GM23338 (cell line): ENCODE measurements at regions not wholly inside any gene's neighbourhood (a gene's known extent, or its start where the extent isn't known, plus 50 kb on each side); places are given as distances from the start of the nearest gene placed in this dataset.

Experiments
- ATAC-seq: fragments of 200-7000 bp; cut with Tn5 transposase; 3 replicates; pipeline ENCODE4 v1.9.1; 2020
- DNase-seq: peaks from one replicate; pipeline ENCODE4 v3.0.0-alpha.2; 2015; ENCODE audit warnings: low spot score
- H2AFZ ChIP-seq: fragments of 200-600 bp; sonication (generic); 2 replicates; pipeline ENCODE4 v1.8.0; 2016; ENCODE audit warnings: antibody characterized with exemption, mild to moderate bottlenecking, moderate library complexity
- H3F3A ChIP-seq: fragments of 200-600 bp; sonication (generic); replicated peaks from 2 replicates; pipeline ENCODE4 v1.8.0; 2017; ENCODE audit warnings: antibody characterized with exemption, mixed run types, low read depth
- H3K27ac ChIP-seq: fragments of 200-600 bp; sonication (generic); 2 replicates; pipeline ENCODE4 v1.6.1; 2016; ENCODE audit warnings: low read depth
- H3K27me3 ChIP-seq: fragments of 200-600 bp; sonication (generic); 2 replicates; pipeline ENCODE4 v1.8.0; 2016; ENCODE audit warnings: mild to moderate bottlenecking, mixed run types, moderate library complexity; ENCODE audit not compliant: insufficient read depth
- H3K36me3 ChIP-seq: fragments of 200-600 bp; sonication (generic); 2 replicates; pipeline ENCODE4 v1.8.0; 2016; ENCODE audit warnings: mild to moderate bottlenecking; ENCODE audit not compliant: insufficient read depth
- H3K4me1 ChIP-seq: fragments of 200-600 bp; sonication (generic); 2 replicates; pipeline ENCODE4 v1.8.0; 2016; ENCODE audit warnings: mild to moderate bottlenecking, moderate library complexity; ENCODE audit not compliant: insufficient read depth
- H3K4me2 ChIP-seq: fragments of 200-600 bp; sonication (generic); 2 replicates; pipeline ENCODE4 v1.7.1; 2017; ENCODE audit warnings: mixed run types
- H3K4me3 ChIP-seq: fragments of 200-600 bp; sonication (generic); 2 replicates; pipeline ENCODE4 v1.6.1; 2016; ENCODE audit warnings: mixed run types
- H3K79me2 ChIP-seq: fragments of 200-600 bp; sonication (generic); replicated peaks from 2 replicates; pipeline ENCODE4 v1.8.0; 2017; ENCODE audit warnings: mild to moderate bottlenecking; ENCODE audit not compliant: insufficient read depth
- H3K9me2 ChIP-seq: fragments of 200-600 bp; sonication (generic); 2 replicates; pipeline ENCODE4 v1.8.0; 2017; ENCODE audit not compliant: insufficient read depth
- H4K20me1 ChIP-seq: fragments of 200-600 bp; sonication (generic); replicated peaks from 2 replicates; pipeline ENCODE4 v1.8.0; 2017; ENCODE audit warnings: mild to moderate bottlenecking; ENCODE audit not compliant: insufficient read depth
- H3K27ac Mint-ChIP-seq: 2 replicates; pipeline ENCODE4 v1.8.0; 2020; ENCODE audit warnings: inconsistent platforms, mild to moderate bottlenecking, moderate library complexity, mixed read lengths
- H3K27me3 Mint-ChIP-seq: 3 replicates; pipeline ENCODE4 v1.8.0; 2022; ENCODE audit warnings: low read depth, mild to moderate bottlenecking, moderate library complexity, mixed read lengths, inconsistent platforms; ENCODE audit not compliant: insufficient read depth, poor library complexity
- H3K36me3 Mint-ChIP-seq: 3 replicates; pipeline ENCODE4 v1.8.0; 2021; ENCODE audit warnings: low read depth, mild to moderate bottlenecking, inconsistent platforms, moderate library complexity, mixed read lengths
- H3K4me1 Mint-ChIP-seq: 3 replicates; pipeline ENCODE4 v1.8.0; 2020; ENCODE audit warnings: mild to moderate bottlenecking, inconsistent platforms, mixed read lengths
- H3K4me3 Mint-ChIP-seq: 3 replicates; pipeline ENCODE4 v1.8.0; 2021; ENCODE audit warnings: moderate library complexity, mild to moderate bottlenecking, inconsistent platforms, mixed read lengths
- H3K9me3 Mint-ChIP-seq: 3 replicates; pipeline ENCODE4 v1.8.0; 2020; ENCODE audit warnings: moderate library complexity, mild to moderate bottlenecking, inconsistent platforms, mixed read lengths
- EZH2 ChIP-seq: fragments of 200-600 bp; sonication (generic); IDR thresholded peaks from one replicate; pipeline ENCODE4 v1.8.0; 2017; ENCODE audit warnings: antibody characterized with exemption, mild to moderate bottlenecking, low read depth; ENCODE audit not compliant: unreplicated experiment
- JUNB ChIP-seq: IDR thresholded peaks from one replicate; pipeline ENCODE4 v1.6.1; 2016; ENCODE audit warnings: antibody characterized with exemption; ENCODE audit not compliant: unreplicated experiment
- NANOG ChIP-seq: IDR thresholded peaks from 2 replicates; pipeline ENCODE4 v1.6.1; 2016; ENCODE audit warnings: antibody characterized with exemption, borderline replicate concordance
- ZNF462 ChIP-seq: fragments of 250-450 bp; sonication (Bioruptor Pico); IDR thresholded peaks from 2 replicates; pipeline ENCODE4 v1.5.0; 2020; ENCODE audit warnings: mild to moderate bottlenecking, moderate library complexity
- TF ChIP-seq, protein P1 (sequence below): IDR thresholded peaks from 2 replicates; pipeline ENCODE4 v1.6.1; 2016; ENCODE audit warnings: antibody characterized with exemption

GRCh38 chr5:9698125-9698826, 68.1 kb upstream of the TAS2R1 start:
- no peaks in the 10 kb centered on the region for H3K4me1 ChIP-seq
- Mint-ChIP-seq H3K27ac (no peak overlapping the region), H3K4me3 (no peak overlapping the region), H3K36me3 (no peaks in the 10 kb centered on the region), H3K27me3 (no peaks in the 10 kb centered on the region), H3K4me1 (peaks cover 6% of the 10 kb centered on the region; the same call in 1 of the 3 replicates), H3K9me3 (no peaks in the 10 kb centered on the region)
- H3K36me3 ChIP-seq: no peaks in the 10 kb centered on the region
- H3K9me2 ChIP-seq: peaks cover 2% of the 10 kb centered on the region; the same call in 1 of the 2 replicates
- no peaks in the 10 kb centered on the region for H4K20me1 ChIP-seq
- DNase-seq (no peak), ATAC-seq (no peak)
- TF ChIP-seq EZH2: no peak
- TF ChIP-seq NANOG: no peak
- TF ChIP-seq ZNF462: no peak
- TF ChIP-seq JUNB: no peak
- TF ChIP-seq, protein P1, sequence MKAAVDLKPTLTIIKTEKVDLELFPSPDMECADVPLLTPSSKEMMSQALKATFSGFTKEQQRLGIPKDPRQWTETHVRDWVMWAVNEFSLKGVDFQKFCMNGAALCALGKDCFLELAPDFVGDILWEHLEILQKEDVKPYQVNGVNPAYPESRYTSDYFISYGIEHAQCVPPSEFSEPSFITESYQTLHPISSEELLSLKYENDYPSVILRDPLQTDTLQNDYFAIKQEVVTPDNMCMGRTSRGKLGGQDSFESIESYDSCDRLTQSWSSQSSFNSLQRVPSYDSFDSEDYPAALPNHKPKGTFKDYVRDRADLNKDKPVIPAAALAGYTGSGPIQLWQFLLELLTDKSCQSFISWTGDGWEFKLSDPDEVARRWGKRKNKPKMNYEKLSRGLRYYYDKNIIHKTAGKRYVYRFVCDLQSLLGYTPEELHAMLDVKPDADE: no peak
- H3K4me3 ChIP-seq: no peak overlapping the region
- H3F3A ChIP-seq: no peaks in the 10 kb centered on the region
- H3K27ac ChIP-seq: no peak overlapping the region
- no peaks in the 10 kb centered on the region for H3K79me2 ChIP-seq
- H2AFZ ChIP-seq: no peak overlapping the region
- no peaks in the 10 kb centered on the region for H3K27me3 ChIP-seq
- H3K4me2 ChIP-seq: no peak overlapping the region
